GM23338 (cell line): ENCODE measurements at regions not wholly inside any gene's neighbourhood (a gene's known extent, or its start where the extent isn't known, plus 50 kb on each side); places are given as distances from the start of the nearest gene placed in this dataset.

ENCODE experiments used
- ATAC-seq: fragments of 200-7000 bp; cut with Tn5 transposase; 3 replicates; pipeline ENCODE4 v1.9.1; 2020
- DNase-seq: peaks from one replicate; pipeline ENCODE4 v3.0.0-alpha.2; 2015; ENCODE audit warnings: low spot score
- H2AFZ ChIP-seq: fragments of 200-600 bp; sonication (generic); 2 replicates; pipeline ENCODE4 v1.8.0; 2016; ENCODE audit warnings: antibody characterized with exemption, mild to moderate bottlenecking, moderate library complexity
- H3F3A ChIP-seq: fragments of 200-600 bp; sonication (generic); replicated peaks from 2 replicates; pipeline ENCODE4 v1.8.0; 2017; ENCODE audit warnings: antibody characterized with exemption, mixed run types, low read depth
- H3K27ac ChIP-seq: fragments of 200-600 bp; sonication (generic); 2 replicates; pipeline ENCODE4 v1.6.1; 2016; ENCODE audit warnings: low read depth
- H3K27me3 ChIP-seq: fragments of 200-600 bp; sonication (generic); 2 replicates; pipeline ENCODE4 v1.8.0; 2016; ENCODE audit warnings: mild to moderate bottlenecking, mixed run types, moderate library complexity; ENCODE audit not compliant: insufficient read depth
- H3K36me3 ChIP-seq: fragments of 200-600 bp; sonication (generic); 2 replicates; pipeline ENCODE4 v1.8.0; 2016; ENCODE audit warnings: mild to moderate bottlenecking; ENCODE audit not compliant: insufficient read depth
- H3K4me1 ChIP-seq: fragments of 200-600 bp; sonication (generic); 2 replicates; pipeline ENCODE4 v1.8.0; 2016; ENCODE audit warnings: mild to moderate bottlenecking, moderate library complexity; ENCODE audit not compliant: insufficient read depth
- H3K4me2 ChIP-seq: fragments of 200-600 bp; sonication (generic); 2 replicates; pipeline ENCODE4 v1.7.1; 2017; ENCODE audit warnings: mixed run types
- H3K4me3 ChIP-seq: fragments of 200-600 bp; sonication (generic); 2 replicates; pipeline ENCODE4 v1.6.1; 2016; ENCODE audit warnings: mixed run types
- H3K79me2 ChIP-seq: fragments of 200-600 bp; sonication (generic); replicated peaks from 2 replicates; pipeline ENCODE4 v1.8.0; 2017; ENCODE audit warnings: mild to moderate bottlenecking; ENCODE audit not compliant: insufficient read depth
- H3K9me2 ChIP-seq: fragments of 200-600 bp; sonication (generic); 2 replicates; pipeline ENCODE4 v1.8.0; 2017; ENCODE audit not compliant: insufficient read depth
- H4K20me1 ChIP-seq: fragments of 200-600 bp; sonication (generic); replicated peaks from 2 replicates; pipeline ENCODE4 v1.8.0; 2017; ENCODE audit warnings: mild to moderate bottlenecking; ENCODE audit not compliant: insufficient read depth
- H3K27ac Mint-ChIP-seq: 2 replicates; pipeline ENCODE4 v1.8.0; 2020; ENCODE audit warnings: inconsistent platforms, mild to moderate bottlenecking, moderate library complexity, mixed read lengths
- H3K27me3 Mint-ChIP-seq: 3 replicates; pipeline ENCODE4 v1.8.0; 2022; ENCODE audit warnings: low read depth, mild to moderate bottlenecking, moderate library complexity, mixed read lengths, inconsistent platforms; ENCODE audit not compliant: insufficient read depth, poor library complexity
- H3K36me3 Mint-ChIP-seq: 3 replicates; pipeline ENCODE4 v1.8.0; 2021; ENCODE audit warnings: low read depth, mild to moderate bottlenecking, inconsistent platforms, moderate library complexity, mixed read lengths
- H3K4me1 Mint-ChIP-seq: 3 replicates; pipeline ENCODE4 v1.8.0; 2020; ENCODE audit warnings: mild to moderate bottlenecking, inconsistent platforms, mixed read lengths
- H3K4me3 Mint-ChIP-seq: 3 replicates; pipeline ENCODE4 v1.8.0; 2021; ENCODE audit warnings: moderate library complexity, mild to moderate bottlenecking, inconsistent platforms, mixed read lengths
- H3K9me3 Mint-ChIP-seq: 3 replicates; pipeline ENCODE4 v1.8.0; 2020; ENCODE audit warnings: moderate library complexity, mild to moderate bottlenecking, inconsistent platforms, mixed read lengths
- CREB1 ChIP-seq: fragments of 250-450 bp; sonication (Bioruptor Pico); IDR thresholded peaks from 2 replicates; pipeline ENCODE4 v1.5.0; 2020; ENCODE audit warnings: low read depth, mild to moderate bottlenecking, moderate library complexity
- CTCF ChIP-seq, 2 experiments: fragments of 200-600 bp in 1 of 2; sonication (generic) in 1 of 2; conservative IDR thresholded peaks; 2 replicates each; pipeline versions ENCODE4 v1.5.1 to v1.6.1; 2016 to 2017; ENCODE audit warnings: antibody characterized with exemption in 2 of 2, low read depth in 2 of 2, mild to moderate bottlenecking in 2 of 2, moderate library complexity in 1 of 2
- ETS1 ChIP-seq: IDR thresholded peaks from 2 replicates; pipeline ENCODE4 v1.6.1; 2016; ENCODE audit warnings: antibody characterized with exemption
- EZH2 ChIP-seq: fragments of 200-600 bp; sonication (generic); IDR thresholded peaks from one replicate; pipeline ENCODE4 v1.8.0; 2017; ENCODE audit warnings: antibody characterized with exemption, mild to moderate bottlenecking, low read depth; ENCODE audit not compliant: unreplicated experiment
- EZH2phosphoT487 ChIP-seq: fragments of 200-600 bp; sonication (generic); IDR thresholded peaks from one replicate; pipeline ENCODE4 v1.8.1; 2018; ENCODE audit warnings: antibody characterized with exemption; ENCODE audit not compliant: unreplicated experiment
- JUNB ChIP-seq: IDR thresholded peaks from one replicate; pipeline ENCODE4 v1.6.1; 2016; ENCODE audit warnings: antibody characterized with exemption; ENCODE audit not compliant: unreplicated experiment
- NANOG ChIP-seq: IDR thresholded peaks from 2 replicates; pipeline ENCODE4 v1.6.1; 2016; ENCODE audit warnings: antibody characterized with exemption, borderline replicate concordance
- POLR2AphosphoS5 ChIP-seq: IDR thresholded peaks from 2 replicates; pipeline ENCODE4 v1.6.1; 2016; ENCODE audit warnings: antibody characterized with exemption, low read depth
- REST ChIP-seq: IDR thresholded peaks from one replicate; pipeline ENCODE4 v1.6.1; 2018; ENCODE audit warnings: antibody characterized with exemption; ENCODE audit not compliant: unreplicated experiment
- STAT1 ChIP-seq: IDR thresholded peaks from one replicate; pipeline ENCODE4 v1.6.1; 2016; ENCODE audit warnings: antibody characterized with exemption; ENCODE audit not compliant: unreplicated experiment
- ZNF114 ChIP-seq: fragments of 250-450 bp; sonication (Bioruptor Pico); IDR thresholded peaks from 2 replicates; pipeline ENCODE4 v1.5.0; 2020; ENCODE audit warnings: mild to moderate bottlenecking, moderate library complexity
- ZNF331 ChIP-seq: fragments of 250-450 bp; sonication (Bioruptor Pico); IDR thresholded peaks from 2 replicates; pipeline ENCODE4 v1.5.0; 2020; ENCODE audit warnings: low read depth, mild to moderate bottlenecking, moderate library complexity
- ZNF462 ChIP-seq: fragments of 250-450 bp; sonication (Bioruptor Pico); IDR thresholded peaks from 2 replicates; pipeline ENCODE4 v1.5.0; 2020; ENCODE audit warnings: mild to moderate bottlenecking, moderate library complexity

- no peak for TF ChIP-seq REST
- no peak for TF ChIP-seq JUNB
- TF ChIP-seq EZH2phosphoT487, result no peak
- no peak for TF ChIP-seq NANOG
- no peak for TF ChIP-seq ZNF331 (CRISPR knock-in tag)
- no peak for TF ChIP-seq EZH2
- no peak for TF ChIP-seq CTCF (conservative IDR thresholded peaks at IDR 0.05; ENCODE audit: low read depth in 2 of 2)
- no peak for TF ChIP-seq STAT1
- TF ChIP-seq POLR2AphosphoS5, result no peak
- no peak for TF ChIP-seq CREB1 (CRISPR knock-in tag)
- no peak for TF ChIP-seq ZNF114 (CRISPR knock-in tag)
Observed at GRCh38 chr2:143875295-143876233, 644.4 kb downstream of the ZEB2 start (continued).

GRCh38 chr2:143873886-143874285 is 646.0 kb downstream of the ZEB2 start:
- no peak overlapping the region for H2AFZ ChIP-seq
- H3K36me3 Mint-ChIP-seq, result peaks cover 3% of the 10 kb centered on the region; the same call in 1 of the 3 replicates
- no peaks in the 10 kb centered on the region for H3K36me3 ChIP-seq
- H3K27me3 ChIP-seq, result no peaks in the 10 kb centered on the region
- no peak overlapping the region for H3K4me3 ChIP-seq
- no peaks in the 10 kb centered on the region for H3F3A ChIP-seq
- H3K4me2 ChIP-seq, result no peak overlapping the region
- no peak overlapping the region for H3K27ac ChIP-seq
- no peaks in the 10 kb centered on the region for H3K79me2 ChIP-seq
- no peaks in the 10 kb centered on the region for H3K9me2 ChIP-seq
- ATAC-seq (no peak), DNase-seq (no peak)
- H3K9me3 Mint-ChIP-seq, result peaks cover 8% of the 10 kb centered on the region; the same call in 2 of the 3 replicates
- no peaks in the 10 kb centered on the region for H4K20me1 ChIP-seq
- H3K27ac Mint-ChIP-seq, result no peak overlapping the region
- peaks cover 26% of the 10 kb centered on the region for H3K4me1 Mint-ChIP-seq
- H3K27me3 Mint-ChIP-seq, result peaks cover 7% of the 10 kb centered on the region
- H3K4me3 Mint-ChIP-seq, result no peak overlapping the region
- peaks cover 31% of the 10 kb centered on the region for H3K4me1 ChIP-seq
- TF ChIP-seq STAT1, result no peak
- no peak for TF ChIP-seq ZNF462
- no peak for TF ChIP-seq ETS1
